Heart left ventricle (tissue), 13 donors: ENCODE measurements at regions not wholly inside any gene's neighbourhood (a gene's known extent, or its start where the extent isn't known, plus 50 kb on each side); places are given as distances from the start of the nearest gene placed in this dataset.

Experiments
- POLR2A ChIP-seq, 2 donors: fragments of 450-650 bp; IDR thresholded peaks; one replicate each; pipeline ENCODE4 v1.6.1; 2017; ENCODE audit warnings: antibody characterized with exemption in 2 of 2, mild to moderate bottlenecking in 2 of 2, moderate library complexity in 2 of 2
- TF ChIP-seq, protein P1 (sequence below), 12 donors: fragments of 200-600 bp; sonication (generic) in 4 of 12; IDR thresholded peaks; one replicate each; pipeline versions ENCODE4 v1.5.0 to v1.8.0; 2018 to 2022; ENCODE audit warnings: antibody characterized with exemption in 12 of 12, mild to moderate bottlenecking in 5 of 12
- donor health status: ischemic (EF 13 %, LVEDD 7.1; RV severe dilation, severe dysfunction).
- donor health status: DM: no; HTN: yes; CAD: no.
- donor health status: DM: no; HTN: no; CAD: no.
- donor health status: ischemic (EF 25% LVEDD 6.9; RV normal size, moderate dysfunction).
- donor health status: ischemic (EF 25% LVEDD 5.7; RV mildly dilated, moderate dysfunction).
- donor health status: ischemic (EF 35%, LVEDD 5.7; RV mildly dilated, moderate dysfunction).
- donor health status: nonischemic (EF 11% LVEDD 7.7; RV severe dilation, severe dysfunction).
- donor health status: DM: yes; HTN: yes; CAD: no.
- donor health status: PGD.
- donor health status: ischemic (EF 29% LVEDD 5.4; RV normal size, mild dysfunction).
- donor health status: nonischemic (EF 23%, LVEDD 6.1; RV moderate dilation, normal function).

- TF ChIP-seq POLR2A (IDR thresholded peaks at IDR 0.05) = no peak
- TF ChIP-seq, protein P1, sequence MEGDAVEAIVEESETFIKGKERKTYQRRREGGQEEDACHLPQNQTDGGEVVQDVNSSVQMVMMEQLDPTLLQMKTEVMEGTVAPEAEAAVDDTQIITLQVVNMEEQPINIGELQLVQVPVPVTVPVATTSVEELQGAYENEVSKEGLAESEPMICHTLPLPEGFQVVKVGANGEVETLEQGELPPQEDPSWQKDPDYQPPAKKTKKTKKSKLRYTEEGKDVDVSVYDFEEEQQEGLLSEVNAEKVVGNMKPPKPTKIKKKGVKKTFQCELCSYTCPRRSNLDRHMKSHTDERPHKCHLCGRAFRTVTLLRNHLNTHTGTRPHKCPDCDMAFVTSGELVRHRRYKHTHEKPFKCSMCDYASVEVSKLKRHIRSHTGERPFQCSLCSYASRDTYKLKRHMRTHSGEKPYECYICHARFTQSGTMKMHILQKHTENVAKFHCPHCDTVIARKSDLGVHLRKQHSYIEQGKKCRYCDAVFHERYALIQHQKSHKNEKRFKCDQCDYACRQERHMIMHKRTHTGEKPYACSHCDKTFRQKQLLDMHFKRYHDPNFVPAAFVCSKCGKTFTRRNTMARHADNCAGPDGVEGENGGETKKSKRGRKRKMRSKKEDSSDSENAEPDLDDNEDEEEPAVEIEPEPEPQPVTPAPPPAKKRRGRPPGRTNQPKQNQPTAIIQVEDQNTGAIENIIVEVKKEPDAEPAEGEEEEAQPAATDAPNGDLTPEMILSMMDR (IDR thresholded peaks at IDR 0.05) = no peak
These were observed 250.9 kb downstream of the PHF14 start for GRCh38 chr7:11224535-11224934.
